Nephron progenitor cell (in vitro differentiated cells): ENCODE measurements at regions not wholly inside any gene's neighbourhood (a gene's known extent, or its start where the extent isn't known, plus 50 kb on each side); places are given as distances from the start of the nearest gene placed in this dataset.

Source experiments
- DNase-seq: peaks from one replicate; pipeline ENCODE4 v3.0.0; 2021
- H3K27ac Mint-ChIP-seq: 2 replicates; pipeline ENCODE4 v1.8.0; 2021; ENCODE audit warnings: mild to moderate bottlenecking, moderate library complexity, mixed read lengths
- H3K27me3 Mint-ChIP-seq: 2 replicates; pipeline ENCODE4 v1.8.0; 2021; ENCODE audit warnings: mild to moderate bottlenecking, low read depth, mixed read lengths; ENCODE audit not compliant: poor library complexity
- H3K36me3 Mint-ChIP-seq: 2 replicates; pipeline ENCODE4 v1.8.0; 2021; ENCODE audit warnings: low read depth, mixed read lengths
- H3K4me1 Mint-ChIP-seq: 2 replicates; pipeline ENCODE4 v1.8.0; 2021; ENCODE audit warnings: mixed read lengths
- H3K4me3 Mint-ChIP-seq: 2 replicates; pipeline ENCODE4 v1.8.0; 2021; ENCODE audit warnings: mild to moderate bottlenecking, moderate library complexity, mixed read lengths
- H3K9me3 Mint-ChIP-seq: 2 replicates; pipeline ENCODE4 v1.8.0; 2021; ENCODE audit warnings: mild to moderate bottlenecking, moderate library complexity, mixed read lengths
- CTCF ChIP-seq: fragments of 200-600 bp; sonication (generic); IDR thresholded peaks from 2 replicates; pipeline ENCODE4 v1.5.0; 2021; ENCODE audit warnings: antibody characterized with exemption

DNA sequence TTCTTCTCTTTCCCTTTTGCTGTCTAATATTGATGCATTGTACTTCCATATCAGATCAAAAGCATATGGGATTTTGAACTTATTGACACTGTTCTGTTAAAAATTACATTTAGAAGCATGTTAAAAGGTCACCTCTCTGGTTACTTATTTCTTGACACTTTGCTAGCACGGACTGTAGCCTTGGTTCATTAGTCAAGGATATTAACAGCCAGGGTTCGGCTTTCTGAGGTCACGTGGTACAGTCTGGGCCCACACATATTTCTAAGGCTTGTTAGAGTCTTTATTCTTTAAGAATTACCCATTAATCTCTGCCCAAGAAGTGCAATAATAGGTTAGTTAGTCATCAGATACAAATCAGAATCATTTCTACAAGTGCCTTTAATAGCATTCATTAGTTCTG, 1035.8 kb upstream of the FANCL start:
- Mint-ChIP-seq H3K27me3 (no peaks in the 10 kb centered on the region), H3K4me1 (peaks cover 12% of the 10 kb centered on the region), H3K36me3 (no peaks in the 10 kb centered on the region), H3K4me3 (no peak overlapping the region), H3K27ac (peak overlapping the region; percentile 40), H3K9me3 (no peaks in the 10 kb centered on the region)
- DNase-seq: no peak
- no peak for TF ChIP-seq CTCF

- peak; percentile 5 for DNase-seq
- no peaks in the 10 kb centered on the region for H3K36me3 Mint-ChIP-seq
- H3K4me1 Mint-ChIP-seq: peaks cover 12% of the 10 kb centered on the region
- H3K4me3 Mint-ChIP-seq: no peak overlapping the region
- TF ChIP-seq CTCF: peak; percentile 42
- no peaks in the 10 kb centered on the region for H3K27me3 Mint-ChIP-seq
- no peak overlapping the region for H3K27ac Mint-ChIP-seq
- no peaks in the 10 kb centered on the region for H3K9me3 Mint-ChIP-seq
These were observed 1034.9 kb upstream of the FANCL start for GRCh38 chr2:59276033-59276432.

GRCh38 chr2:59266453-59266852, 1025.3 kb upstream of the FANCL start:
- H3K9me3 Mint-ChIP-seq: no peaks in the 10 kb centered on the region
- peaks cover 21% of the 10 kb centered on the region for H3K4me1 Mint-ChIP-seq
- no peak for DNase-seq
- no peak overlapping the region for H3K27ac Mint-ChIP-seq
- H3K36me3 Mint-ChIP-seq: no peaks in the 10 kb centered on the region
- H3K27me3 Mint-ChIP-seq: peaks cover 3% of the 10 kb centered on the region
- TF ChIP-seq CTCF: no peak
- H3K4me3 Mint-ChIP-seq: no peak overlapping the region

DNA sequence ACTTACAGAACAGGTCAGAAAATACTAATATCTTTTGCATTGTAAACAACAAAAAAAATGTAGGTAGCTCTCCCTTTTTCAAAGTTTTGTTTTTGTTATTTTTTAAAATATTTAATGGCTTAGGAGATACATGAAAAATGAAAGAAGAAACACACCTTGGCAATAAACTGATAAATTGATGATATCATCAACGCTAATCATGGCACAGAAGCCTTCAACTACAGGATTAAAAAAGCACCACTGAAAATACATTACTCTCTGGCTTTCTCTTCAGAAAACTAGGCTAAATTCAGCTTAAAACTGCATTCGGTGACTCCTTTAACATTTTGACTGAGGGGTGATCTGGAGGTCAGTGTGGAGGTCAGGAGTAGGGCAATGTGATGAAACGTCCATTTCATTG, 1018.8 kb upstream of the FANCL start:
- Mint-ChIP-seq H3K4me3 (no peak overlapping the region), H3K27me3 (no peaks in the 10 kb centered on the region), H3K4me1 (peaks cover 6% of the 10 kb centered on the region), H3K36me3 (no peaks in the 10 kb centered on the region), H3K9me3 (no peaks in the 10 kb centered on the region), H3K27ac (no peak overlapping the region)
- TF ChIP-seq CTCF: no peak
- DNase-seq: no peak

- H3K36me3 Mint-ChIP-seq: no peaks in the 10 kb centered on the region
- TF ChIP-seq CTCF: no peak
These were observed 1015.2 kb upstream of the FANCL start for GRCh38 chr2:59256290-59256689.

GRCh38 chr2:59254279-59254678, 1013.2 kb upstream of the FANCL start:
- H3K27ac Mint-ChIP-seq: no peak overlapping the region
- H3K4me3 Mint-ChIP-seq: no peak overlapping the region
- peaks cover 13% of the 10 kb centered on the region for H3K4me1 Mint-ChIP-seq
- no peaks in the 10 kb centered on the region for H3K36me3 Mint-ChIP-seq
- no peak for DNase-seq
- H3K9me3 Mint-ChIP-seq: no peaks in the 10 kb centered on the region
- H3K27me3 Mint-ChIP-seq: peaks cover 3% of the 10 kb centered on the region
- no peak for TF ChIP-seq CTCF

More at GRCh38 chr2:59256290-59256689, 1015.2 kb upstream of the FANCL start:
- no peak overlapping the region for H3K4me3 Mint-ChIP-seq
- no peak for DNase-seq
- H3K9me3 Mint-ChIP-seq: no peaks in the 10 kb centered on the region
- H3K27ac Mint-ChIP-seq: no peak overlapping the region
- peaks cover 6% of the 10 kb centered on the region for H3K4me1 Mint-ChIP-seq
- no peaks in the 10 kb centered on the region for H3K27me3 Mint-ChIP-seq
